GM12873 (cell line): ENCODE measurements at regions not wholly inside any gene's neighbourhood (a gene's known extent, or its start where the extent isn't known, plus 50 kb on each side); places are given as distances from the start of the nearest gene placed in this dataset.

Experiments used
- TF ChIP-seq, protein P1 (sequence below): IDR thresholded peaks from 2 replicates; pipeline ENCODE4 v1.5.1; 2012; ENCODE audit warnings: low read depth, mild to moderate bottlenecking, moderate library complexity, low read length, control low read depth; ENCODE audit not compliant: insufficient read depth; ENCODE audit errors: missing control alignments

- TF ChIP-seq, protein P1, sequence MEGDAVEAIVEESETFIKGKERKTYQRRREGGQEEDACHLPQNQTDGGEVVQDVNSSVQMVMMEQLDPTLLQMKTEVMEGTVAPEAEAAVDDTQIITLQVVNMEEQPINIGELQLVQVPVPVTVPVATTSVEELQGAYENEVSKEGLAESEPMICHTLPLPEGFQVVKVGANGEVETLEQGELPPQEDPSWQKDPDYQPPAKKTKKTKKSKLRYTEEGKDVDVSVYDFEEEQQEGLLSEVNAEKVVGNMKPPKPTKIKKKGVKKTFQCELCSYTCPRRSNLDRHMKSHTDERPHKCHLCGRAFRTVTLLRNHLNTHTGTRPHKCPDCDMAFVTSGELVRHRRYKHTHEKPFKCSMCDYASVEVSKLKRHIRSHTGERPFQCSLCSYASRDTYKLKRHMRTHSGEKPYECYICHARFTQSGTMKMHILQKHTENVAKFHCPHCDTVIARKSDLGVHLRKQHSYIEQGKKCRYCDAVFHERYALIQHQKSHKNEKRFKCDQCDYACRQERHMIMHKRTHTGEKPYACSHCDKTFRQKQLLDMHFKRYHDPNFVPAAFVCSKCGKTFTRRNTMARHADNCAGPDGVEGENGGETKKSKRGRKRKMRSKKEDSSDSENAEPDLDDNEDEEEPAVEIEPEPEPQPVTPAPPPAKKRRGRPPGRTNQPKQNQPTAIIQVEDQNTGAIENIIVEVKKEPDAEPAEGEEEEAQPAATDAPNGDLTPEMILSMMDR, result no peak
These were observed 1268.1 kb upstream of the USP15 start for GRCh38 chr12:60992087-60992486.

DNA sequence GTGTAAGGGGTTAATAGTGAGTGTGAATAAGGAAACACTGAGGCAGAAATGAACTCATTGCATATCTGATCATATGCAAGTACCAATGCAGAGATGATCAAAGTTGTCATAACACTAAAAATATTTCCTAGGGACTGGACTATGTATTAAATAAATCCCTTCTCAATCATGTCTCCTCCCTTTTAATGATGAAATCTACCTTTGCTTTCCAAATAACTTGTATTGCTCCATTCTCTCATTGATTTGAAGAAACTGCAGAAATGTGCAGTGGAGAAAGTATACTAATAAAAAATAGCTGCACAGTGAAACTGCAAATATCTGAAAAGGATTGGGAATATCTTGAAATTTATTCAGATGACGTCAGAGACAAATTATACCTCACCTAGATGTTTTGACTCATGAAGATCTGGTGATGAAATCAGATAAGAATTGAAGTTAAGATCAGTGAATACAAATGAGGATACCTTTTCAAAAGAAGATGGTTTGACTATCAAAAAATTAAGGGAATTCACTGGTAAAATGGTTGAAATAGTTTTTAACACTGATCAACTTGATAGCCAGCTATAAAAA lies 1264.9 kb upstream of the USP15 start:
- TF ChIP-seq, protein P1, result no peak

DNA sequence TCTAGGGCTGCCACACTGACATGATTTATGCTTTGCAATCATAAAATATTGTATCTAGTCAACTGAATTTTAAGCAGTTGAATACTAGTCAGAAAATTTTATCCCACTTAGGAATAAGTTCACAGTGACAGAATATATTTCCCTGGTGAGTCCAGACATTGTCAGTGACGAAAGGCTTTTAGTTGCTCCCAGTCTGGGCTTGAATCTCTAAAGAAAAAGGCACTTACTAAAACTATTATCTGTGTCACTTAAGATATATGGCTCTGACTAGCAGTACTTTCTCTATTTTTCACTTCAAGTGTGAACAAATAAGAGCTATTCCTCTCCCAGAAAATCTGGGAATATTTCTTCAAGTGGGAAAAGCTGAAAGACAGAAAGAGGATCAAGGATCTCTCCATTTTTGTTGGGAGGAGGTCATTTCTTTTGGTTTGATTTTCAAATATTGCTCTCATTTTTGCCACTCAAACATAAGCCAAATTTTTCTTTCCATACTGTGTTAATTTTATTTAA lies 1262.3 kb upstream of the USP15 start:
- TF ChIP-seq, protein P1, result no peak

DNA sequence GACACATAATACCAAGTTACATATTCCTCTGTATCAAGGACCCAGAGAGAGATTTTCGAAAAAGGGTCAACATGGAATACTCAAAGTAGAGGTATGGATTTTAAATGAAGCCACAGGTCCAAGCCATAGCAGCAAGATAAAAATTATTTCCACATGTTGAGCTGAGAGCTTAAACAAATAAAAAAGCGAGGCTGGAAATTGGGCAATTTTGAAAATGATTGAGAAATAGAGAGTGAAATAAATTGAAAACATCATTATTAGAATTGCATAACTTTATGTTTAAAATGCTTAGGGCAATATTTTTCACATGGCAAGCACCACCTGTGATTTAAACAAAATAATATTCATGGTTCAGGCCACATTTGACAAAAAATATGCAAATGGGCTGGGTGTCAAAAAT lies 1251.0 kb upstream of the USP15 start:
- TF ChIP-seq, protein P1, result no peak

DNA sequence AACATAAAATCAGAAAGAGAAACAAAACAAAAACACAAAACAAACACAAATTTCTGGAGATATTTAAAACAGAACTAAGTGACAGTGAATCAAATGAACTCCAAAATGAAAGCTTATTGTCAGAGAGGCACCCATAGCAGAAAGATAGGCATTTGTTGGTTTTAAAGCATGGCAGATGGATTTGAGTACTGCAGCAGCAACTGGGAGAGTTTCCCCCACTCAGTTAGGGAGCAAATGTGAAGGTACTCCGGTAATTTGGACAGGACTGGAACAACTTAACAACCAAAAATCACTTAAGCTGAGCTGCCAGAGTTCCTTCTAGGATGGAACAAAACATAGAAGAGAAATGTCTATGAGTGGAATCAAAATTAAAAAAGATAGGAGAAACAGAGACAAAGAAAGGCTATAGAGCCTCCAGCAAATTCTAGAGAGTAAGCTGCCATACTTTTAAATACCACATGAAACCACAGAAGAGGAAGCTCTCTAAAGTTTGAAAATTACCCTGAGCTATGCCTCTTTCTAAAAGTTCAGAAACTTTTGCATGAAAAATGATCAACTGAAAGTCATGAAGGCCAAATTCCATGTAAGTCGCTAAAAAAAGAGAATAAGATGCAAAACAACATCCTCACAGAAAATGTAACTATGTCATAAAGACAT lies 1248.3 kb upstream of the USP15 start:
- TF ChIP-seq, protein P1, result no peak

- TF ChIP-seq, protein P1, result no peak
These were observed 1241.6 kb upstream of the USP15 start for GRCh38 chr12:61018571-61018970.

- TF ChIP-seq, protein P1, result no peak
These were observed 1237.0 kb upstream of the USP15 start for GRCh38 chr12:61023231-61023630.
